ENCODE measurements at regions not wholly inside any gene's neighbourhood (a gene's known extent, or its start where the extent isn't known, plus 50 kb on each side); places are given as distances from the start of the nearest gene placed in this dataset.

- peaks cover 0 to 5% of the 10 kb centered on the region in 2 donors for H3K4me1 ChIP-seq (ENCODE audit: control insufficient read depth in 2 of 2, insufficient read depth in 1 of 2, low read depth in 1 of 2, low read length in 2 of 2)
- no peak overlapping the region for H3K4me3 ChIP-seq (ENCODE audit: low read length in 2 of 2)
- no peak overlapping the region for H3K27ac ChIP-seq (replicated peaks; ENCODE audit: low read length)
- no peak overlapping the region for H2BK120ac ChIP-seq (ENCODE audit: low read depth, low read length)
- H3K23ac ChIP-seq (ENCODE audit: low read depth, low read length, poor library complexity) = no peak overlapping the region
- H3K79me1 ChIP-seq (ENCODE audit: low read depth, low read length) = no peaks in the 10 kb centered on the region
- H3K9ac ChIP-seq (ENCODE audit: low read depth, low read length, poor library complexity) = no peak overlapping the region
- no peak overlapping the region for H3K4me2 ChIP-seq (ENCODE audit: insufficient read depth, low read length, poor library complexity, severe bottlenecking)
- WGBS, 2 donors (ENCODE audit: extremely low coverage in 2 of 2, insufficient read length in 2 of 2, insufficient replicate concordance in 1 of 2) = no CpG with 5 or more reads among the region's 4 CpGs
- peaks cover 0 to 3% (median 0%) of the 10 kb centered on the region in 3 experiments for H3K27me3 ChIP-seq (ENCODE audit: control insufficient read depth in 3 of 3, insufficient read depth in 3 of 3, low read depth in 1 of 3, low read length in 3 of 3)
- no peaks in the 10 kb centered on the region for H3K9me3 ChIP-seq (replicated peaks in 1 of 2; ENCODE audit: control insufficient read depth in 2 of 2, insufficient read depth in 1 of 2, low read depth in 1 of 2, low read length in 2 of 2)
- DNase-seq (ENCODE audit: low spot score) = no peak
- H3K14ac ChIP-seq (ENCODE audit: low read length) = no peak overlapping the region
- no peak overlapping the region for H2BK12ac ChIP-seq (ENCODE audit: low read length)
- no peak overlapping the region for H2AK5ac ChIP-seq (ENCODE audit: low read depth, low read length)
- no peaks in the 10 kb centered on the region for H3K36me3 ChIP-seq (replicated peaks in 1 of 2; ENCODE audit: control insufficient read depth in 2 of 2, insufficient read depth in 2 of 2, low read length in 2 of 2)
- H3K18ac ChIP-seq (ENCODE audit: low read length) = no peak overlapping the region
- H2AFZ ChIP-seq (ENCODE audit: low read length) = no peak overlapping the region
- no peak overlapping the region for H2BK15ac ChIP-seq (ENCODE audit: low read length)
- no peak overlapping the region for H4K91ac ChIP-seq (ENCODE audit: low read depth, low read length, poor library complexity)
- no peak overlapping the region for H2BK5ac ChIP-seq (ENCODE audit: low read length)
- H3K4ac ChIP-seq (ENCODE audit: low read length) = no peak overlapping the region
- H4K8ac ChIP-seq (ENCODE audit: low read depth, low read length) = no peak overlapping the region
Measured at GRCh38 chr9:1948541-1948940, 66.6 kb upstream of the SMARCA2 start.

- Histone ChIP-seq H3K4me2 (ENCODE audit: insufficient read depth, low read length, poor library complexity, severe bottlenecking) (no peak overlapping the region), H3K79me1 (ENCODE audit: low read depth, low read length) (no peaks in the 10 kb centered on the region), H4K8ac (ENCODE audit: low read depth, low read length) (no peak overlapping the region), H2BK15ac (ENCODE audit: low read length) (no peak overlapping the region), H2AK5ac (ENCODE audit: low read depth, low read length) (no peak overlapping the region), H3K27ac (replicated peaks; ENCODE audit: low read length) (no peak overlapping the region), H3K4me1 (ENCODE audit: control insufficient read depth in 2 of 2, insufficient read depth in 1 of 2, low read depth in 1 of 2, low read length in 2 of 2) (peaks cover 0 to 5% of the 10 kb centered on the region in 2 donors), H3K4ac (ENCODE audit: low read length) (no peak overlapping the region), H2BK5ac (ENCODE audit: low read length) (no peak overlapping the region), H3K27me3 (ENCODE audit: control insufficient read depth in 3 of 3, insufficient read depth in 3 of 3, low read depth in 1 of 3, low read length in 3 of 3) (peaks cover 0 to 3% (median 0%) of the 10 kb centered on the region in 3 experiments), H4K91ac (ENCODE audit: low read depth, low read length, poor library complexity) (no peak overlapping the region), H3K36me3 (replicated peaks in 1 of 2; ENCODE audit: control insufficient read depth in 2 of 2, insufficient read depth in 2 of 2, low read length in 2 of 2) (no peaks in the 10 kb centered on the region), H2BK12ac (ENCODE audit: low read length) (no peak overlapping the region), H3K18ac (ENCODE audit: low read length) (no peak overlapping the region), H3K9ac (ENCODE audit: low read depth, low read length, poor library complexity) (no peak overlapping the region), H3K23ac (ENCODE audit: low read depth, low read length, poor library complexity) (no peak overlapping the region), H3K14ac (ENCODE audit: low read length) (no peak overlapping the region), H2BK120ac (ENCODE audit: low read depth, low read length) (no peak overlapping the region), H2AFZ (ENCODE audit: low read length) (no peak overlapping the region), H3K9me3 (replicated peaks in 1 of 2; ENCODE audit: control insufficient read depth in 2 of 2, insufficient read depth in 1 of 2, low read depth in 1 of 2, low read length in 2 of 2) (no peaks in the 10 kb centered on the region), H3K4me3 (ENCODE audit: low read length in 2 of 2) (no peak overlapping the region)
- WGBS, 2 donors (ENCODE audit: extremely low coverage in 2 of 2, insufficient read length in 2 of 2, insufficient replicate concordance in 1 of 2) = no CpG with 5 or more reads among the region's 2 CpGs
- DNase-seq (ENCODE audit: low spot score) = no peak
Measured at GRCh38 chr9:1951446-1951845, 63.7 kb upstream of the SMARCA2 start.

- no peak overlapping the region for H2BK12ac ChIP-seq (ENCODE audit: low read length)
- H3K79me1 ChIP-seq (ENCODE audit: low read depth, low read length) = no peaks in the 10 kb centered on the region
Measured at GRCh38 chr9:1952001-1952400, 63.1 kb upstream of the SMARCA2 start.

DNA sequence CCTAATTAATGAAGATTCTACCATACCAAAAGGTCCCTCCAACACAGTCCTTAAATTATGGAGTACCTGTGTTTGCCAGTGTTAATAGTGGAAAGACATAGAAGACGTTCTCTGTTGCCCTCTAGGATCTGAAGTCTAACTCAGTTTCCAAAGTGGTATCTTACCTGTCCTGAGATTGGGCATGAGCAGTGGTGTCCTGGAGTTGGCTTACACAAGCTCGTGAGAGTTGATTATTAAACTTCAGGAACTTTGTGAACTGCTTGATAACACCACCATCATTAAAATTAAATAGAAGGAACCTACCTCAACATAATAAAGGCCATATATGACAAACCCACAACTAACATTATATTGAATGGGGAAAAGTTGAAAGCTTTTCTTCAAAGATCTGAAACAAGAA, 60.9 kb upstream of the SMARCA2 start:
- Histone ChIP-seq H3K27ac (replicated peaks; ENCODE audit: low read length) (no peak overlapping the region), H2BK15ac (ENCODE audit: low read length) (no peak overlapping the region), H3K79me1 (ENCODE audit: low read depth, low read length) (no peaks in the 10 kb centered on the region), H2AFZ (ENCODE audit: low read length) (no peak overlapping the region), H3K36me3 (replicated peaks in 1 of 2; ENCODE audit: control insufficient read depth in 2 of 2, insufficient read depth in 2 of 2, low read length in 2 of 2) (no peaks in the 10 kb centered on the region), H4K8ac (ENCODE audit: low read depth, low read length) (no peak overlapping the region), H3K9ac (ENCODE audit: low read depth, low read length, poor library complexity) (no peak overlapping the region), H4K91ac (ENCODE audit: low read depth, low read length, poor library complexity) (no peak overlapping the region), H3K4me1 (ENCODE audit: control insufficient read depth in 2 of 2, insufficient read depth in 1 of 2, low read depth in 1 of 2, low read length in 2 of 2) (peaks cover 0 to 6% of the 10 kb centered on the region in 2 donors), H3K4me2 (ENCODE audit: insufficient read depth, low read length, poor library complexity, severe bottlenecking) (no peak overlapping the region), H2AK5ac (ENCODE audit: low read depth, low read length) (no peak overlapping the region), H3K27me3 (ENCODE audit: control insufficient read depth in 3 of 3, insufficient read depth in 3 of 3, low read depth in 1 of 3, low read length in 3 of 3) (peaks cover 0 to 3% (median 0%) of the 10 kb centered on the region in 3 experiments), H3K4me3 (ENCODE audit: low read length in 2 of 2) (no peak overlapping the region), H3K4ac (ENCODE audit: low read length) (no peak overlapping the region), H3K9me3 (replicated peaks in 1 of 2; ENCODE audit: control insufficient read depth in 2 of 2, insufficient read depth in 1 of 2, low read depth in 1 of 2, low read length in 2 of 2) (no peaks in the 10 kb centered on the region), H2BK5ac (ENCODE audit: low read length) (no peak overlapping the region), H3K23ac (ENCODE audit: low read depth, low read length, poor library complexity) (no peak overlapping the region), H3K14ac (ENCODE audit: low read length) (no peak overlapping the region), H3K18ac (ENCODE audit: low read length) (no peak overlapping the region), H2BK12ac (ENCODE audit: low read length) (no peak overlapping the region), H2BK120ac (ENCODE audit: low read depth, low read length) (no peak overlapping the region)
- no CpG with 5 or more reads among the region's 2 CpGs for WGBS, 2 donors (ENCODE audit: extremely low coverage in 2 of 2, insufficient read length in 2 of 2, insufficient replicate concordance in 1 of 2)
- DNase-seq (ENCODE audit: low spot score) = no peak

More at GRCh38 chr9:1952001-1952400, 63.1 kb upstream of the SMARCA2 start:
- Histone ChIP-seq H3K9ac (ENCODE audit: low read depth, low read length, poor library complexity) (no peak overlapping the region), H2AFZ (ENCODE audit: low read length) (no peak overlapping the region), H3K4me1 (ENCODE audit: control insufficient read depth in 2 of 2, insufficient read depth in 1 of 2, low read depth in 1 of 2, low read length in 2 of 2) (peaks cover 0 to 5% of the 10 kb centered on the region in 2 donors), H2AK5ac (ENCODE audit: low read depth, low read length) (no peak overlapping the region), H3K18ac (ENCODE audit: low read length) (no peak overlapping the region), H4K91ac (ENCODE audit: low read depth, low read length, poor library complexity) (no peak overlapping the region), H4K8ac (ENCODE audit: low read depth, low read length) (no peak overlapping the region), H3K27ac (replicated peaks; ENCODE audit: low read length) (no peak overlapping the region), H3K14ac (ENCODE audit: low read length) (no peak overlapping the region), H3K27me3 (ENCODE audit: control insufficient read depth in 3 of 3, insufficient read depth in 3 of 3, low read depth in 1 of 3, low read length in 3 of 3) (peaks cover 0 to 3% (median 0%) of the 10 kb centered on the region in 3 experiments), H2BK120ac (ENCODE audit: low read depth, low read length) (no peak overlapping the region), H3K9me3 (replicated peaks in 1 of 2; ENCODE audit: control insufficient read depth in 2 of 2, insufficient read depth in 1 of 2, low read depth in 1 of 2, low read length in 2 of 2) (no peaks in the 10 kb centered on the region), H3K36me3 (replicated peaks in 1 of 2; ENCODE audit: control insufficient read depth in 2 of 2, insufficient read depth in 2 of 2, low read length in 2 of 2) (no peaks in the 10 kb centered on the region), H2BK5ac (ENCODE audit: low read length) (no peak overlapping the region), H3K4me2 (ENCODE audit: insufficient read depth, low read length, poor library complexity, severe bottlenecking) (no peak overlapping the region), H2BK15ac (ENCODE audit: low read length) (no peak overlapping the region), H3K4me3 (ENCODE audit: low read length in 2 of 2) (no peak overlapping the region), H3K23ac (ENCODE audit: low read depth, low read length, poor library complexity) (no peak overlapping the region), H3K4ac (ENCODE audit: low read length) (no peak overlapping the region)
- WGBS, 2 donors (ENCODE audit: extremely low coverage in 2 of 2, insufficient read length in 2 of 2, insufficient replicate concordance in 1 of 2) = no CpG with 5 or more reads among the region's 3 CpGs
- no peak for DNase-seq (ENCODE audit: low spot score)

Data from neuronal stem cell (in vitro differentiated cells).